Retina (tissue), 1 donor: ENCODE measurements at regions not wholly inside any gene's neighbourhood (a gene's known extent, or its start where the extent isn't known, plus 50 kb on each side); places are given as distances from the start of the nearest gene placed in this dataset.
"Not testable (repeated sequence)": the region's sequence is repeated elsewhere in the genome, so short reads cannot be mapped to it uniquely, and the experiment has no call there.

Source experiments
- DNase-seq: peaks from one replicate; pipeline ENCODE4 v3.0.0-alpha.2; 2016

DNA sequence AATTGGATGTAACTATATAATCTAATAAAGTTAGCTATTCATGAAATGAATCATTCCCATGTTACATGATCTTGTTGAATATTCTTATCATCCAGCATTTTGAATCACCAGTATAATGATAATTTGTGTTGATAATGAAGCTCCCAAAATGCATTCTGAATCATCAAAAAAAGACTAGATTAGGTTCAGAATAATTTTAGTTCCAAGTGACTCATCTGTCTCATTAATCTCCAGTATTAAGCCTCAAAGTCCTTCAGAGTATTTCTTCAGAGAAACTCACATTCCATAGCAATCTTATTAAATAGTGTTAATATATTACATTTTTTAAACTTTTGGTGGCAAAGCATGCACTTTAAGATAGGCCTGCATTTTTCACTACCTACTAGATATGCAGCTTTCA lies 207.5 kb downstream of the SLITRK5 start:
- no peak for DNase-seq

DNA sequence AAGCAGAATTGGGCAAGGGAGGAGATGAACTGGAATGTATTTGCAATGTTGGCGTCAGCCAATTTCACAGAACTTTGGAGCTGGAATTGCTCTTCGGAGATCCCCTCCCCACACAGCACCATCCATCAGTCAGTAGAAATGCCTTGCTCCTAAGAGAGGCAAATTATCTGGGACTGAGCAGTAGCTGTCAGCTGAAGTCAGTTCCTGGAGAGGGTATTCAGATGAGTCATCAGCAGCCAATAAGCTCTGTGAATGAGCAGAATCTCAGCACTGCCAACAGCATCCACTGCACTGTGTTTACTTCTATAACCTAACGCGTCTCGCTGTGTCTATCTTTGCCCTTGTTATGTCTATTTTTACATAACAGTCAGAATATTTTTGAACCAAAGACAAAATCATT lies 213.7 kb downstream of the SLITRK5 start:
- DNase-seq = peak; percentile 7

DNA sequence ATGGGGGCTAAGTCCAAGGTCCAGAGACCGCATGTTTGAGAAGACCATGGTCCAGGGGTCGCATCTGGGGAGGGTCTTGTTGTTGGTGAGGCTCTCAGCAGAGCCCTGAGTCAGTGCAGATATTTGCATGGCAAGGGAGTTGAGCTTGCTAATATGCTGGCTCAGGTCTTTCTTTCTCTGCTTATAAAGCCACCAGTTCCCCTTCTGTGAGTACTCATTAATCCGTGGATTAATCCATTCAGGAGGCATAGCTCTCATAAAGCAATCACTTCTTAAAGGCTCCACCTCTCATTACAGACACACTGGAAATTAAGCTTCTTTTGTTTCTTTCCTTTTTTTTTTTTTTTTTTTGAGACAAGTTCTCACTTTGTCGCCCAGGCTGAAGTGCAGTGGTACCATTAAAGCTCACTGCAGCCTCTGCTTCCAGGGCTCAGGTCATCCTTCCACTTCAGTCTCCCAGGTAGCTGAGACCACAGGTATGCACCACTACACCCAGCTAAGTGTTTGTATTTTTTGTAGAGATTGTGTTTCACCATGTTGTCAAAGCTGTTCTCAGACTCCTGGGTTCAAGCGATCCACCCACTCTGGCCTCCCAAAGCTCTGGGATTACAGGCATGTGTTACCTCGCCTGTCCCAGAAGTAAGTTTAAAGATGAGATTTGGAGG lies 216.4 kb downstream of the SLITRK5 start:
- DNase-seq = no peak

DNA sequence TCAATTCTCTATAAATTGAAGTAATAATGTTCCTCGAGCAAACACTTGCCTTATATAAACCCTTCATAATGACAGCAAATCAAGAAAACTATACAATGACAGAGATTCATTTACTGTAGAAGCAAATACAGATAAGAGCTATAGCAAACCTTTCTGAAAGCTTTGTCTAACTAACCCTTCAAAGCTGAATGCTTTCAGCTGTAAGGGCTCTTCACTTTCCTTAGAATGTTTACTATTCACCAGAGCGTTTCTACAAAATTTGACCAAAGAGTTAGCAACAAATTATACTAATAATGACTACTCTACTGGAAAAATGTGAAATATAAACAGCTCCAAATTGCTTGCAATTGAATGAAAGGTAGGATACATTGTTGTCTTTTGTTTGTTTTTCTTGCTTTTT lies 218.1 kb downstream of the SLITRK5 start:
- DNase-seq = no peak

DNA sequence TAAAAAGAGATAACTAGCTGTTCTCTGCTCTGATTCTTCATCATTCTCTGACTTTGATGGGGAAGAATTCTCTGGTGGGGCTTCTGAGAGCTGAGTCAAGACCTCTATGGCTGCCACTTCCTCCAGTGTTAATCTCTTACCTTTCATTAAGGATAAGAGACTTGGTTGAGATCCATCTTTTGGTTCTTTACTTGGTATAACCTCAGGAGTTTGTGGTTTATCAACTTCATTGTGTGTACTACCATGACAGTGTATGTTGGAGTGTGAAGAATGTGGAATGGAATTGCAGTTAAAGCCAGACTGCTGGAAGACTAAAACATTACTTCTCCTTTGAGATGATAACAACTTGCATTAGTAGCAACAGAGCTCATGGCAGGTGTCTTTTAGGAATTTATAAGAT lies 222.0 kb downstream of the SLITRK5 start:
- DNase-seq = no peak

DNA sequence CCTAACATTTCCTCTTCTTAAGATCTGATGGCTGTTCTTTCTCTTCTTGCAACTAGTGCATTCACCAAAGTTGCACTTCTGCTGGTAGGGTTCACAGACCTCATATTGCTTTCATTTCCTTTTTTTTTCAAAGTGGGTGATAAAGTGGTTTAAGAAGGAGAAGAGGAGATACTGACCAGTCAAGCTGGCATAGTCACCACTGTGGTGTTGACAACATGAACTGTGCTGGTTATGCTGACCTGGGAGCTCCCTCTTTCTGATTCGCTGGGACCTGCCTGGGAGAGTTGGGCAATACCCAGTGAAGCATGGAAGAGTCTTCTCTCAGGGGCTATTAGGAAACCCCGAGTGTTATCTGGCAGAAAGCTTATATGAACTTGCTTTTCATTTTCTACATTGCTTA lies 222.9 kb downstream of the SLITRK5 start:
- DNase-seq = no peak

DNA sequence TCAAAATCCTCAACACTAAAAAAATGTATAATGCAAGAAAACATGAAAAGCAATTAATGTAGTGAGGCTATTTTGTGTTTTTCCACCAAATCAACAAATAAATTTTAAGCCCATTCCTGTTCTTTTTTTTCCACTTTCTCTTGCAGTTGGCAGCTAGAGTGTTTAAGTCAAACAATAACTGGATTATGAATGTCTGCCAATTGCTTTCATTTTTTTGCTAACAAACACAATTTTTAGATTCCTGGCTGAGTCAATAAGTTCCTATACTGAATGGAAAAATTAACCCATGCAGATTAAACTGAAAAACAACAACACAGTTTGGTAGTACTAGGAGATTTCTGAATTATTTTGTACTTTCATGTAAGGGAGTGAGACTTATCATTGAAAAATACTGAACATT lies 232.4 kb downstream of the SLITRK5 start:
- DNase-seq = no peak

DNA sequence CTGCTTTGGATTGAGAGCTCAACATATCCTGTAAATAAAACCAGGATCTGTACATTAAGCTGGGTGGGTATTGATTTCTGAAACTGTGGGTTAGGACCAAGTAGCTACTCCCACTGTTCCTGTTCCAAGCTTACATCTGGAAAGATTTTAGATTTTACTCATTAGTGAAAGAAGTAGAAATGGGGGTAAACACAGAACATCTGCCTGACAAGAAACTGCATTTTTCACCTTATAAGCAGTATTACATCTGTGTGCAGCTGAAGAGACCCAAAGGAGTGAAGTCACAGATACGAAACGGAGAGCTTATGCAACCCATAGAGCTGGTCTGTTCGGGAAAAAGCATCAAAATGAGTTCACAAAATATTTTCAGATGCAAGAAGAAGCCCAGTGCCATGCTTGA lies 235.2 kb downstream of the SLITRK5 start:
- DNase-seq = no peak

DNA sequence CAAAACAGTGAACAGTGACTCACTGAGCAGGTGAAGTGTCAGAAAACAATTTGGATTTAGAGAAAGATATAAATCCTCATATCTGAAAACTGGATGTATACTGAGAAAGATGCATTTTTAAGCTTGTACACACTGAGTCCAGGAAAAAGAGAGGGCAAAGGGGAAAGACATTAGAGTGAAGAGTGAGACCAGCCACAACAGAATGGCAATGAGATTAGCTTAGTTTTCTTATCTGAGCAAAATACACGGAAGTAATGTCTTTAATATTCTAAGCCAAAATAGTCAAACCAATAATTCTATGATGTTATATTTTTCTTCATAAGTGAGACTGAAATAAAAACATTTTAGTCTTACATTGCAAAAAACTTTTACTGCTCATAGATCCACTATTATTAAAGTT lies 236.0 kb downstream of the SLITRK5 start:
- no peak for DNase-seq

DNA sequence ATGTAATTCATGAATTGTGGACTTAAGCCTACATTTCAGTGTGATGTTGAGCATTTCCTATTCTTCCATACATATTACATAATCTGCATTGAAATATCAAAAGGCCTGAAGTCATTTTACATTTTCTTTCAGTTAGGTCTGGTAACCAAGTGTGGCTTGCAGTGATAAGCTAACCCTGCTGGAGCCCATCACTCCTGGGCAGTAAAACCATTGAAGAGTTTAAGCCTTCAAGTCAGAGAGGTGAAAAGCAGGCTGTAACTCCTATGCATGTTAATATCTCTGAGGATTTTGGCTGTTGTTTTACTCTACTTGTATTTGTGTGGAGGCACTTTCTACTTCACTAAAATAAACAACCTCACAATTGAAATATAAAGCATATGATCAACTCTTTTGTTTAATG lies 248.8 kb downstream of the SLITRK5 start:
- DNase-seq = no peak

DNA sequence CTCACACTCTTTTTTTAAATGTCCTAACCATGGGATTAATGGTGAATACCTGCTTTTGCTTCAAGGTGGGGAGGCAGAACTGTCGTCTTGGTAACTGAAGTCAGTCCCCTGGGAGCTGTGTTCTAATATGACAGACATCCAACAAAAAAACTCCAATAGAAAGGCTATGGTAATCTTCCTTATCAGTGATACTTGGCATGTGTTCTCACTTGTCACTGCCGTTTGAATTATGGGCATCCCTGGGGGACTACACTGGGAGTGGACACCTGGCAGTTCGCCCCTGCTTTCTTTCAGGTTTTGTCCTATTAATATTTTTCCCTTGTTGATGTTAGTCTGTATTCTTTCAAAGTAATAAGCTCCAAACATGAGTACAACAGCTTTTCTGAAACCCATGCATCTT lies 252.6 kb downstream of the SLITRK5 start:
- DNase-seq = no peak

DNA sequence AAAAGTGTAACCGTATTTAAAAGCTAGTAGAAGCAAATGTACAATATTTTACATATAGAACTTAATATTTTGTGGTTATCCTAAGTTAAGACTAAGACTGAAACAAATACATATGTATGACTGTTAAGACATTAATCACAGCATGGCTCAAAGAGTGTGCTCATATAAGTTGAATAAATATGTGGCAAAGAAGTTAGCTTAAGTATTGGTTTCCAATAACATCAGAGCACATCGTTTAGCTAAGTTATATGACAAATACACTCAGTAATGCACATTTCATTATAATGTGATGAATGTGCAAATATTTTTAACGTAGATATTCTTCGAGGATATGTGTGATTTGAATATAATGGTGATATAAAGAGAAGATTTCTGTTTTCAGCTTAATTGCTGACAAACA lies 253.8 kb downstream of the SLITRK5 start:
- DNase-seq = no peak

DNA sequence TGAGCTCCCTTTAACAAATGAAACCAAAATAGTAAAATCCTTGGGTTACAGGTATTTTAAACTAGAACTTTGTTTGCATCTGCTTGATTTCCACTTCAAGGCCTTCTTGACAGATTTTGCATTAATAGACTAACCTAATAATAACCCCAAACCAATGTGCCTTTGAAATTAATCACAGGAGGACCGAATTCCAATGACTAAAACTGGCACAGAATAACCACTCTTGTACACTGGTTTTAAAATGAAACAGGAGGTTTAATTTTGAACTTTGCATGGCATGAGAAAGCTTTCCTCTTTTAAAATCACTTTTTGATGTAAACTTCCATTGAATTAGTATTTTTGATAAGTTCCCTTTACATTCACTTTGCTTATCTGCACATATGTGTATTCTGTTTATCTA lies 269.6 kb downstream of the SLITRK5 start:
- no peak for DNase-seq

DNA sequence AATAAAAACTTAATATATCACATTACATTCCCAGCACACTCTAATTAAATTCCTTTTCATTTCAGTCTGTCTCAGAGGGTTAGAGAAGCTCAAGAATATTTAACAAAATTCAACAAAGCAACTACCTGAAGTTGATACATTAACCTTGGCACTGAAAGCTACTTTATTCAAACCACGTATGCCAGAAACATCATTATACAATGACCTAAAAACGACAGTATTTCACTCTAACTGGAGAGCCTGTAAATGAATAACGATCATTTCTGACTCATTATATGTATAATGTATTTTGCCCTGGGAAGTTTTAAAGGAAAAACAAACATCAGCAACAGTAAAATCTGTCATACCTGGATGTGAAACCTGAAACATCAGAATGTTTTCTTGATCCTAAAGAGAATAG lies 270.1 kb downstream of the SLITRK5 start:
- no peak for DNase-seq

DNA sequence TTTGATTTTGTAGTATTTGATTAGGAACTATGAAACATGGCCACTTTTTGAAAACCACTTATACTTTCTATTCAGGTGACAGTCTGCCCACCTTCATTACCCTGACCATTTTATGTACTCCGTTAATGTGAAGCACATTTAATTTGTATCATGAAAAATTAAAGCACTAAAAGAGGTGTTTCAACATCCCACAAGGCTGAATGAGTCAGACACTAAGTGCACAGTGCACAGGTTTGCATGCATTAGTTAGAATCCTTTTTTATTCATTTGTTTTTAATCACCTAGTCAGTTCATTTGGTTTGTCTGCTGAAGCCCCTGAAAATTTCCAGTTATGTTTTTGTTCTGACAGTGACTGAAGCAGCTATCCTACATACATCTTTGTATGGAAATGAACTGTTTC lies 271.0 kb downstream of the SLITRK5 start:
- no peak for DNase-seq

DNA sequence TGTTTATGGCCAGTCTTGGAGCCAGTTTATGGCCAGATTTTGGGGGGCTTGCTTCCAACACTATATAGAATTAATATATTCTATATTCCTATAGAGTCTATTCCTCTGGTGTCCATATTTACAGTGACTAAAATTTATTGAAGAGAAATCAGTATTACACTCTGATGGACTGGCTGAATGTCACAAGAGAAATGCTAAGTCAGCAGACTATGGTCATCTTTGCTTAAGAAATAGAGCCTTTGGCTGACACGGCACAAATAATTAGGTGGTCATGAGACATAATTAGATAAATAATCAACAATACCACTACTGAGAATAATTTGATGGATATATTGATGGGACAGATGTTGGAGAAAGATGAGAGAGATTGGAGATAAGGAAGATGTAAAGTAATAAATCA lies 272.9 kb downstream of the SLITRK5 start:
- no peak for DNase-seq

DNA sequence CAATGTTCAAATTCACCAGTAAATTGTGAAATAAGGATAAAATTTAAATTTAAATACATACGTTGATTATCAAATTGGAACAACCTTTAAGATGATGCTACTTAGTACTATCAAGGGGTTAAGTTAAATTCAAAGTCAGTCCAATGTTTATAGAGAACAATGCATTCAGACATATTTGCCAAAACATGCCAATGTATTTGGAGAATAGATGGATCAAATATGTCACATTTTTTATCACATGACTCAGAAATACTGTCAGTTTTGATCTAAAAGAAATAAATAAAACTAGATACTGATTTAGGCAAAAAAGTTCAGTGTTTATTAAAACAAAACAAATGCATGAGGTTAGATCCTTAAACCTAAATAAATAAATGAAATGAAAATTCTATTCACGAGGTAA lies 281.2 kb downstream of the SLITRK5 start:
- no peak for DNase-seq

DNA sequence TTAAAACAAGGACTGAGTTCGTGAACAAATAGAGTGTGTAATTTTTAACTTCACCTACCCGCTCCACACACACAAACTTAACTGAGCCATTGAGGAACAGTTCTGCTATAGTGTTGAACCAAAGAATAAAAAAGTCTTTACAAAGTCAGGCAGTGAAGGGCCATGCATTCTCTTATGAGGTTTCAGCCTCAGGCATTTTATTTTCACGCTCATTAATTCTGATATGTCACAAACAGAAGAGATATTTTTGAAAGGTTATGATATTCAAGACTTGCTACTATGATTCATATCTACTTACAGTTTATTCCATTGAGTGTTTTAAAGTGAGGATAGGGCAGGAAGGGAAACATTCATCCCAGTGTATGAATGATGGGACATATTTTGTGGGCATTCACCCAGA lies 282.2 kb downstream of the SLITRK5 start:
- DNase-seq = peak; percentile 4

DNA sequence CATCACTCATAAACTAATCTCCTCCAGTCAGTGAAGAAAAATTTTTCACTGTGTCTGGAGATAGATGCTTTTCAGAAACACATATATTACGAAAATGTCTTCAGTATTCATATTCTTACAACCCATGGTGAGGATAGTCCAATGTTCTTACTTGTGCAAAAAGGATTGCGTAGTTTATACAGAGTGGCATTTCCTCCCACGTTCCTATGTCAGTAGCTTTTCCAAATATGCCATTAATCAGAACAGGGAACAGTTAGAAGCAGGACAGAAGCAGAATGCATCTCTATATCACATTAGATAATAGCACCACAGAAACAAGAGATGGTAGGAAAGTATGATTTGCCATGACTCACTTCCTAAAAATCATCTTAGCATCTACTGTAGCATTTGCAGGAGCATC lies 282.9 kb downstream of the SLITRK5 start:
- DNase-seq = no peak

DNA sequence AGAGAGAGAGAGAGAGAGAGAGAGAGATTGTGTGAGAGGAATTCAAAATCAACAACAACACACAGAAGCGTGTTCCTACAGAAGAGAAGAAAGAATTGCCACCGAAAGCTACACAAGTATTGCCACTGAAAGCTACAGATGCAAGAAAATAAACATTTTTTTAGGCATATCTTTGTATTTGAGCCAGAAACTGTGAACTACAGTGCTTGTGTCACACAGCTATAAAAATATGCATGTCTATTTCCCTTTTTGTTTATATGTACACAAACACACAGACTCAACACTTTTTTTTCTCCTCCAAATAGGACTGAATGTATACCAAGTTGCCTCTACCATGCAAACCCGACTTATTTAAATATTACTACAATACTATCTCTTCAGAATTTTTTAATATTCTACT lies 290.4 kb downstream of the SLITRK5 start:
- DNase-seq = no peak

DNA sequence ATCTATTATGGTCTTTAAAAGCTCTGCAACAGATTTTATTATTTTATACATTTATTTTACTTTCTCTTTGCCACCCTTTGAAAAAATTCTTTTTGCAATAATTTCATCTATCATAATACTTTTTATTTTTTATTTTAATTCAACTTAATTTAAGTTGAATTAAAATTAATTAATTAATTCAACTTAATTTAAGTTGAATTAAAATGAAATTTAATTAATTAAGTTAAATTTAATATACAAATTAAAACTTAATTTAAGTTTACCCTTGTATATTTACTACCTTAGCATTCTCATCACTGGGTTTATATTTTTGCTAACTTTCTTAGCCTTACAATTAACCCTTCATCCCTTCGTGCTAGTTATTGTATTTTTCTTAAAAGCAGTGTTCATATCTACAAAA lies 301.4 kb downstream of the SLITRK5 start:
- DNase-seq = no peak

DNA sequence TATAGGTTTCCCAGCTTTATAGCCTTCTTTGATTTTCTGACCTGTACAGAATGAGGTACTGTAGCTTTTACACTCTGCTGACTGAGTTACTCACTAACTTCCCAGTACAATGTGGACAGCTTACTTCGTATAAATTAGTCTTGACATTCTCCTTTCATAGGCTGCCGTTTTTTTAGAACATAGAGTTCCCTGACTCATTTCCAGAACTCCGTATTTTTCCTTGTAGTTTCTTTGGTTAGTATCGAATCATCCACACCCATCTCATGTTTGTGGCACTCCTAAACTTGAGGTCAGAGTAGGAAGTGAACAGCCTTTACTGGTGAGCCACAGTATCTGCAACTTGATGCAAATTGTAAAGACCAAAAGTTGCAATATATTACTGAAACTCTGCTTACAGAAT lies 303.9 kb downstream of the SLITRK5 start:
- DNase-seq = no peak

DNA sequence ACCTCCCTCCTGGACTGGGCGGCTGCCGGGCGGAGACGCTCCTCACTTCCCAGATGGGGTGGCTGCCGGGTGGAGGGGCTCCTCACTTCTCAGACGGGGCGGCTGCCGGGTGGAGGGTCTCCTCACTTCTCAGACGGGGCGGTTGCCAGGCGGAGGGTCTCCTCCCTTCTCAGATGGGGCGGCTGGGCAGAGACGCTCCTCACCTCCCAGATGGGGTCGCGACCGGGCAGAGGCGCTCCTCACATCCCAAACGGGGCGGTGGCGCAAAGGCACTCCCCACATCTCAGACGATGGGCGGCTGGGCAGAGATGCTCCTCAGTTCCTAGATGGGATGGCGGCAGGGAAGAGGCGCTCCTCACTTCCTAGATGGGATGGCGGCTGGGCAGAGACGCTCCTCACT lies 305.5 kb downstream of the SLITRK5 start:
- DNase-seq = not testable (repeated sequence)

DNA sequence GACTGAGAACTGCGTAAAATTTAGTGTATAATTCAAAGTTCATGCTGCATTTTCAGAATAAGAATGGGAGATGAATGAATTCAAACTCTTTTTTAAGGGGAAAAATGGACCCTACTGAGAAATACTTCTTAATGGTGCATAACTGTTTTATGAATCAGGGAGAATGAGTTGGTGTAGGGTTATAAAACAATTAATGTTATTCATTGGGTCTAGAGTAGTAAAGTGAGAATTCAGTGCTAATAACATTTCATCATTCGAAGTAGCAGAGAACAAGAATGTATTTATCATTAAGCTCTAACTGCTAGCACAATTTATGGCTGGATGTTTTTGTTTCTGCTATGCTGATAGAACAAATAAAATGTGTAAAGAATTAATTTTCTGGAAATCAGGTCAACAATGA lies 310.2 kb downstream of the SLITRK5 start:
- DNase-seq = no peak

DNA sequence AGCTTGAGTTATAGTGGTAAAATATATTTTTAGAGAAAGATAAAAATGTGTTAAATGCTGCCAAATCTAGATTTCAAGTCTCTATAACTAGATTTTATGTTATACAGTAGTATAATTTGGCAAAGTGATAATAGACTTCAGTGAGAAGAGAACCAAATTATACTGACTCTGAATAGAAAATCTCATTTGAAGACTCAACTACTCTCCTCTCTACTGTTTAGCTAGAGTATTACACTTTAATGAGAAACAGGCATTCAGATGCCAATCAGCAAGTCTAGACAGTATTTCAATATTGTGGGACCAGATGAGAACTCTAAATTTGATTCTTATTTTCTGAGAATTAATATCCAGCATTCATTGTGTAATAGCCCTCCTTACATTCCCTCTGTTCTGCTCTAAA lies 311.2 kb downstream of the SLITRK5 start:
- no peak for DNase-seq
